SK-N-SH treated with all-trans-retinoic acid at 6 μM for 48 hours (cell line): ENCODE measurements at regions not wholly inside any gene's neighbourhood (a gene's known extent, or its start where the extent isn't known, plus 50 kb on each side); places are given as distances from the start of the nearest gene placed in this dataset.

ENCODE experiments used
- ATAC-seq: fragments of 200-7000 bp; cut with Tn5 transposase; 3 replicates; pipeline ENCODE4 v1.9.1; 2020; ENCODE audit warnings: mild to moderate bottlenecking, moderate library complexity
- ARNTL ChIP-seq: fragments of 450-650 bp; formaldehyde crosslinking; IDR thresholded peaks from 2 replicates; pipeline ENCODE4 v1.5.0; 2020; ENCODE audit warnings: low read depth, mild to moderate bottlenecking, moderate library complexity, borderline replicate concordance
- BACH2 ChIP-seq: fragments of 250-450 bp; sonication (Bioruptor Pico); IDR thresholded peaks from 2 replicates; pipeline ENCODE4 v1.9.0; 2021; ENCODE audit warnings: mild to moderate bottlenecking, borderline replicate concordance
- CSDC2 ChIP-seq: fragments of 250-450 bp; sonication (Bioruptor Pico); IDR thresholded peaks from 2 replicates; pipeline ENCODE4 v1.5.0; 2020; ENCODE audit warnings: mild to moderate bottlenecking, moderate library complexity
- ESRRG ChIP-seq: fragments of 250-450 bp; sonication (Bioruptor Pico); IDR thresholded peaks from 2 replicates; pipeline ENCODE4 v1.6.1; 2021; ENCODE audit warnings: mild to moderate bottlenecking
- GLIS3 ChIP-seq: fragments of 250-450 bp; sonication (Bioruptor Pico); IDR thresholded peaks from 2 replicates; pipeline ENCODE4 v1.5.0; 2020; ENCODE audit warnings: mild to moderate bottlenecking, moderate library complexity
- ISL1 ChIP-seq: fragments of 250-450 bp; sonication (Bioruptor Pico); IDR thresholded peaks from 2 replicates; pipeline ENCODE4 v2.1.2; 2022; ENCODE audit warnings: mild to moderate bottlenecking, moderate library complexity
- OSR1 ChIP-seq: fragments of 250-450 bp; sonication (Bioruptor Pico); IDR thresholded peaks from 2 replicates; pipeline ENCODE4 v1.8.0; 2022; ENCODE audit warnings: moderate library complexity, mild to moderate bottlenecking, inconsistent platforms
- PPARA ChIP-seq: fragments of 250-450 bp; sonication (Bioruptor Pico); IDR thresholded peaks from 2 replicates; pipeline ENCODE4 v1.5.0; 2020; ENCODE audit warnings: mild to moderate bottlenecking, borderline replicate concordance
- RARB ChIP-seq: fragments of 250-450 bp; sonication (Bioruptor Pico); IDR thresholded peaks from 2 replicates; pipeline ENCODE4 v1.8.0; 2021; ENCODE audit warnings: mild to moderate bottlenecking, moderate library complexity
- SNAI2 ChIP-seq: fragments of 250-450 bp; sonication (Bioruptor Pico); IDR thresholded peaks from 2 replicates; pipeline ENCODE4 v1.5.0; 2020; ENCODE audit warnings: mild to moderate bottlenecking, moderate library complexity
- TCF4 ChIP-seq: fragments of 250-450 bp; sonication (Bioruptor Pico); IDR thresholded peaks from 2 replicates; pipeline ENCODE4 v1.8.0; 2021; ENCODE audit warnings: mild to moderate bottlenecking, moderate library complexity, borderline replicate concordance
- TOX ChIP-seq: fragments of 250-450 bp; sonication (Bioruptor Pico); IDR thresholded peaks from 2 replicates; pipeline ENCODE4 v1.8.0; 2021; ENCODE audit warnings: mild to moderate bottlenecking, moderate library complexity, borderline replicate concordance
- ZC3H10 ChIP-seq: fragments of 250-450 bp; sonication (Bioruptor Pico); IDR thresholded peaks from 2 replicates; pipeline ENCODE4 v1.5.1; 2021; ENCODE audit warnings: mild to moderate bottlenecking, moderate library complexity
- ZFP3 ChIP-seq: fragments of 250-450 bp; sonication (Bioruptor Pico); IDR thresholded peaks from 2 replicates; pipeline ENCODE4 v1.5.0; 2020; ENCODE audit warnings: mild to moderate bottlenecking, moderate library complexity
- ZFP30 ChIP-seq: fragments of 450-650 bp; formaldehyde crosslinking; IDR thresholded peaks from 2 replicates; pipeline ENCODE4 v1.5.0; 2022; ENCODE audit warnings: mild to moderate bottlenecking, moderate library complexity
- ZNF565 ChIP-seq: fragments of 450-650 bp; formaldehyde crosslinking; conservative IDR thresholded peaks from 2 replicates; pipeline ENCODE4 v1.5.0; 2020; ENCODE audit warnings: low read depth, mild to moderate bottlenecking, moderate library complexity
- ZNF70 ChIP-seq: fragments of 450-650 bp; formaldehyde crosslinking; IDR thresholded peaks from 2 replicates; pipeline ENCODE4 v1.5.0; 2020; ENCODE audit warnings: mild to moderate bottlenecking, moderate library complexity
- ZNF8 ChIP-seq: fragments of 450-650 bp; formaldehyde crosslinking; IDR thresholded peaks from 2 replicates; pipeline ENCODE4 v1.5.0; 2020; ENCODE audit warnings: mild to moderate bottlenecking, moderate library complexity
- TF ChIP-seq, protein P1 (sequence below): fragments of 250-450 bp; sonication (Bioruptor Pico); IDR thresholded peaks from 2 replicates; pipeline ENCODE4 v1.5.1; 2020; ENCODE audit warnings: low read depth, mild to moderate bottlenecking, moderate library complexity
- TF ChIP-seq, protein P2 (sequence below): fragments of 250-450 bp; sonication (Bioruptor Pico); IDR thresholded peaks from 2 replicates; pipeline ENCODE4 v1.8.0; 2020; ENCODE audit warnings: mild to moderate bottlenecking, moderate library complexity, borderline replicate concordance
- TF ChIP-seq, protein P3 (sequence below): fragments of 250-450 bp; sonication (Bioruptor Pico); IDR thresholded peaks from 2 replicates; pipeline ENCODE4 v1.5.1; 2021; ENCODE audit warnings: mild to moderate bottlenecking, moderate library complexity
- TF ChIP-seq, protein P4 (sequence below): fragments of 250-450 bp; sonication (Bioruptor Pico); IDR thresholded peaks from 2 replicates; pipeline ENCODE4 v1.8.0; 2021; ENCODE audit warnings: low read depth, mild to moderate bottlenecking, moderate library complexity, borderline replicate concordance

DNA sequence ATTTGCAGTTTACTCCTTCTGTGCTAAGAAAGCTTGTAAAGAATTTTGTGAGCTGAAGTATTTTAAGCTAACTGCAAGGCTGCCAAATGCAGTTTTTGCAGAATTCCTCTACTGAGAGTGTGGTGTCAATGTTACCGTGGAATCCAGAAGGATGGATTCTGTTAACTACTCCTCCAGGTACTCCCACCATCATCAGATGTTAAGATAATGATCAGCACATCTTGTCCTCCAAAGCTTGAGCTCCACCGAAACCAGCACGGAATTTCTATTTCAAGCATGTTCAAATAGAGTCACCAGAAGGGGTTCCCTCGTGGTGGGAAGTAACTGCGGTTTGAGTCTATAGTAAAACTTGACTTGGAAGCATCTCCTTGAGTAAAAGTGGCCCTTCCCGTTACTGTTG is 64.3 kb upstream of the CDKN3 start:
- TF ChIP-seq ZC3H10 (CRISPR knock-in tag) (no peak), CSDC2 (CRISPR knock-in tag) (no peak), TOX (CRISPR knock-in tag) (no peak), TCF4 (CRISPR knock-in tag) (no peak), SNAI2 (CRISPR knock-in tag) (no peak), ISL1 (CRISPR knock-in tag) (no peak), ZFP30 (CRISPR knock-in tag) (no peak), ESRRG (CRISPR knock-in tag) (no peak), ZNF565 (CRISPR knock-in tag) (no peak), ZNF70 (no peak), ZFP3 (CRISPR knock-in tag) (no peak), PPARA (CRISPR knock-in tag) (no peak), GLIS3 (CRISPR knock-in tag) (no peak), ZNF8 (CRISPR knock-in tag) (no peak), BACH2 (CRISPR knock-in tag) (no peak)
- TF ChIP-seq, protein P1, sequence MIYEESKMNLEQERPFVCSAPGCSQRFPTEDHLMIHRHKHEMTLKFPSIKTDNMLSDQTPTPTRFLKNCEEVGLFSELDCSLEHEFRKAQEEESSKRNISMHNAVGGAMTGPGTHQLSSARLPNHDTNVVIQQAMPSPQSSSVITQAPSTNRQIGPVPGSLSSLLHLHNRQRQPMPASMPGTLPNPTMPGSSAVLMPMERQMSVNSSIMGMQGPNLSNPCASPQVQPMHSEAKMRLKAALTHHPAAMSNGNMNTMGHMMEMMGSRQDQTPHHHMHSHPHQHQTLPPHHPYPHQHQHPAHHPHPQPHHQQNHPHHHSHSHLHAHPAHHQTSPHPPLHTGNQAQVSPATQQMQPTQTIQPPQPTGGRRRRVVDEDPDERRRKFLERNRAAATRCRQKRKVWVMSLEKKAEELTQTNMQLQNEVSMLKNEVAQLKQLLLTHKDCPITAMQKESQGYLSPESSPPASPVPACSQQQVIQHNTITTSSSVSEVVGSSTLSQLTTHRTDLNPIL (CRISPR knock-in tag), result no peak
- TF ChIP-seq, protein P2, sequence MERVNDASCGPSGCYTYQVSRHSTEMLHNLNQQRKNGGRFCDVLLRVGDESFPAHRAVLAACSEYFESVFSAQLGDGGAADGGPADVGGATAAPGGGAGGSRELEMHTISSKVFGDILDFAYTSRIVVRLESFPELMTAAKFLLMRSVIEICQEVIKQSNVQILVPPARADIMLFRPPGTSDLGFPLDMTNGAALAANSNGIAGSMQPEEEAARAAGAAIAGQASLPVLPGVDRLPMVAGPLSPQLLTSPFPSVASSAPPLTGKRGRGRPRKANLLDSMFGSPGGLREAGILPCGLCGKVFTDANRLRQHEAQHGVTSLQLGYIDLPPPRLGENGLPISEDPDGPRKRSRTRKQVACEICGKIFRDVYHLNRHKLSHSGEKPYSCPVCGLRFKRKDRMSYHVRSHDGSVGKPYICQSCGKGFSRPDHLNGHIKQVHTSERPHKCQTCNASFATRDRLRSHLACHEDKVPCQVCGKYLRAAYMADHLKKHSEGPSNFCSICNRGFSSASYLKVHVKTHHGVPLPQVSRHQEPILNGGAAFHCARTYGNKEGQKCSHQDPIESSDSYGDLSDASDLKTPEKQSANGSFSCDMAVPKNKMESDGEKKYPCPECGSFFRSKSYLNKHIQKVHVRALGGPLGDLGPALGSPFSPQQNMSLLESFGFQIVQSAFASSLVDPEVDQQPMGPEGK (CRISPR knock-in tag), result no peak
- TF ChIP-seq, protein P3, sequence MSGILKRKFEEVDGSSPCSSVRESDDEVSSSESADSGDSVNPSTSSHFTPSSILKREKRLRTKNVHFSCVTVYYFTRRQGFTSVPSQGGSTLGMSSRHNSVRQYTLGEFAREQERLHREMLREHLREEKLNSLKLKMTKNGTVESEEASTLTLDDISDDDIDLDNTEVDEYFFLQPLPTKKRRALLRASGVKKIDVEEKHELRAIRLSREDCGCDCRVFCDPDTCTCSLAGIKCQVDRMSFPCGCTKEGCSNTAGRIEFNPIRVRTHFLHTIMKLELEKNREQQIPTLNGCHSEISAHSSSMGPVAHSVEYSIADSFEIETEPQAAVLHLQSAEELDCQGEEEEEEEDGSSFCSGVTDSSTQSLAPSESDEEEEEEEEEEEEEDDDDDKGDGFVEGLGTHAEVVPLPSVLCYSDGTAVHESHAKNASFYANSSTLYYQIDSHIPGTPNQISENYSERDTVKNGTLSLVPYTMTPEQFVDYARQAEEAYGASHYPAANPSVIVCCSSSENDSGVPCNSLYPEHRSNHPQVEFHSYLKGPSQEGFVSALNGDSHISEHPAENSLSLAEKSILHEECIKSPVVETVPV (CRISPR knock-in tag), result no peak
- TF ChIP-seq, protein P4, sequence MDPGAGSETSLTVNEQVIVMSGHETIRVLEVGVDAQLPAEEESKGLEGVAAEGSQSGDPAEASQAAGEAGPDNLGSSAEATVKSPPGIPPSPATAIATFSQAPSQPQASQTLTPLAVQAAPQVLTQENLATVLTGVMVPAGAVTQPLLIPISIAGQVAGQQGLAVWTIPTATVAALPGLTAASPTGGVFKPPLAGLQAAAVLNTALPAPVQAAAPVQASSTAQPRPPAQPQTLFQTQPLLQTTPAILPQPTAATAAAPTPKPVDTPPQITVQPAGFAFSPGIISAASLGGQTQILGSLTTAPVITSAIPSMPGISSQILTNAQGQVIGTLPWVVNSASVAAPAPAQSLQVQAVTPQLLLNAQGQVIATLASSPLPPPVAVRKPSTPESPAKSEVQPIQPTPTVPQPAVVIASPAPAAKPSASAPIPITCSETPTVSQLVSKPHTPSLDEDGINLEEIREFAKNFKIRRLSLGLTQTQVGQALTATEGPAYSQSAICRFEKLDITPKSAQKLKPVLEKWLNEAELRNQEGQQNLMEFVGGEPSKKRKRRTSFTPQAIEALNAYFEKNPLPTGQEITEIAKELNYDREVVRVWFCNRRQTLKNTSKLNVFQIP (CRISPR knock-in tag), result no peak
- ATAC-seq, result no peak

DNA sequence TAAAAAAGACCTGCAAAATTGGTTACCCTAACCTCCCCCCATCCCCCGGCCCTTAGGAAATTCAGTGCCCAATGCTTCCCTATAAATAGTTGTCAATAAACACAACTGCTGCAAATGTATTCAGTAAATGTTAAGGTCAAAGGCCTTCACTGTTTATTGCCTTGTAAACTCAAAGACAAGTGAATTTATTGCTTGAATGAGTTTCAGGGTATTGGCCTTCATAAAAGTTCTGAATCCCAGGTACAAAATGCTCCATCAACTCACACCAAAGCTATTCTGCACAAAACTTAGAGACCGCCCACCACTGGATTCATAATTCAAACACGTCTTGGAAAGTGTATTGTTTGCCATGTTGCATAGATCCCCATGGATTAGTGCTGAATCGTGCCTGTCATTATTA is 63.3 kb upstream of the CDKN3 start:
- no peak for TF ChIP-seq CSDC2 (CRISPR knock-in tag)
- TF ChIP-seq ZFP30 (CRISPR knock-in tag), result no peak
- TF ChIP-seq, protein P3 (CRISPR knock-in tag), result no peak
- no peak for TF ChIP-seq BACH2 (CRISPR knock-in tag)
- TF ChIP-seq OSR1 (CRISPR knock-in tag), result no peak
- no peak for TF ChIP-seq ZNF70
- TF ChIP-seq, protein P1 (CRISPR knock-in tag), result no peak
- no peak for TF ChIP-seq ZNF8 (CRISPR knock-in tag)
- ATAC-seq, result no peak

DNA sequence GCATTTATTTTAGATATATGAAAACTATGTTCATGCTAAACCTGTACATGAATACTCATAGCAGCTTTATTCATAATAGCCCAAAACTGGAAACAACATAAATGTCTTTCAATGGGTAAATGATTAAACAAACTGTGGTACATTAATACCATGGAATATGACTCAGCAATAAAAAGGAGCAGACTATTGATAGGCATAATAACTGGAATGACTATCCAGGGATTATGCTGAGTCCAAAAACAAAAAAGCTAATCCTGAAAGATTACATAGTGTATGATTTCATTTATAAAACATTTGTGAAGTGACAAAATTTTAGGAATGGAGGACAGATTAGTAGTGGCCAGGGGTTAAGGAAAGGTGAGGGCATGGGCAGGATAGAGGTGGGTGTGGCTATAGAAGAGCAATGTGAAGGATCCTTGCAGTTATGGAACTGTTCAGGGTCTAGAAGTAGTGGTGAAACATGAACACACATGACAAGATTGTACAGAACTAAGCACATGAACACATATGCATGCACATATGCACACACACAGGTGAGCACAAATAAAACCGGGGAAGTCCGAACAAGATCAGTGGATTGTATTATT is 61.1 kb upstream of the CDKN3 start:
- no peak for ATAC-seq
- TF ChIP-seq, protein P2 (CRISPR knock-in tag), result no peak
- TF ChIP-seq OSR1 (CRISPR knock-in tag) (no peak), TOX (CRISPR knock-in tag) (no peak), ZNF565 (CRISPR knock-in tag) (no peak), ARNTL (no peak), CSDC2 (CRISPR knock-in tag) (no peak), ZFP30 (CRISPR knock-in tag) (no peak), RARB (CRISPR knock-in tag) (no peak), ZC3H10 (CRISPR knock-in tag) (no peak), PPARA (CRISPR knock-in tag) (no peak), GLIS3 (CRISPR knock-in tag) (no peak), ESRRG (CRISPR knock-in tag) (no peak)
- TF ChIP-seq, protein P3 (CRISPR knock-in tag), result no peak
